Endodermal cell (in vitro differentiated cells): ENCODE measurements at regions not wholly inside any gene's neighbourhood (a gene's known extent, or its start where the extent isn't known, plus 50 kb on each side); places are given as distances from the start of the nearest gene placed in this dataset.

Source experiments
- DNase-seq: peaks from one replicate; pipeline ENCODE4 v3.0.0-alpha.2; 2017
- H3K27ac ChIP-seq: 2 replicates; pipeline ENCODE4 v1.5.1; 2013; ENCODE audit warnings: mild to moderate bottlenecking, low read depth, low read length, moderate library complexity
- H3K27me3 ChIP-seq: 2 replicates; pipeline ENCODE4 v1.6.1; 2013; ENCODE audit warnings: mild to moderate bottlenecking, low read length, moderate library complexity; ENCODE audit not compliant: insufficient read depth, control insufficient read depth, poor library complexity, severe bottlenecking
- H3K36me3 ChIP-seq: 2 replicates; pipeline ENCODE4 v1.7.0; 2013; ENCODE audit warnings: mild to moderate bottlenecking, low read length, moderate library complexity; ENCODE audit not compliant: control insufficient read depth, insufficient read depth
- H3K4me1 ChIP-seq: one replicate; pipeline ENCODE4 v1.7.0; 2013; ENCODE audit warnings: low read length; ENCODE audit not compliant: control insufficient read depth, insufficient read depth
- H3K4me3 ChIP-seq: 2 replicates; pipeline ENCODE4 v1.5.1; 2013; ENCODE audit warnings: mild to moderate bottlenecking, low read length, moderate library complexity
- H3K9ac ChIP-seq: 2 replicates; pipeline ENCODE4 v1.6.1; 2013; ENCODE audit warnings: mild to moderate bottlenecking, low read length, moderate library complexity; ENCODE audit not compliant: poor library complexity, severe bottlenecking; ENCODE audit errors: extremely low read depth
- H3K9me3 ChIP-seq: 2 replicates; pipeline ENCODE4 v1.6.1; 2013; ENCODE audit warnings: mild to moderate bottlenecking, low read length, moderate library complexity; ENCODE audit not compliant: control insufficient read depth
- H3K27ac Mint-ChIP-seq: 2 replicates; pipeline ENCODE4 v1.8.0; 2020; ENCODE audit warnings: mixed read lengths
- H3K27me3 Mint-ChIP-seq: 2 replicates; pipeline ENCODE4 v1.8.0; 2021; ENCODE audit warnings: mild to moderate bottlenecking, mixed read lengths; ENCODE audit not compliant: insufficient read depth
- H3K36me3 Mint-ChIP-seq: 2 replicates; pipeline ENCODE4 v1.8.0; 2020; ENCODE audit warnings: low read depth, mixed read lengths
- H3K4me1 Mint-ChIP-seq: 2 replicates; pipeline ENCODE4 v1.8.0; 2020; ENCODE audit warnings: mixed read lengths
- H3K4me3 Mint-ChIP-seq: 2 replicates; pipeline ENCODE4 v1.8.0; 2020; ENCODE audit warnings: mild to moderate bottlenecking, moderate library complexity, mixed read lengths
- H3K9me3 Mint-ChIP-seq: 2 replicates; pipeline ENCODE4 v1.8.0; 2020; ENCODE audit warnings: mild to moderate bottlenecking, mixed read lengths
- WGBS, 2 experiments: methylation state at CpG; one replicate each; pipeline versions ENCODE4 v1.1.5 to v1.1.7; 2013; ENCODE audit warnings: missing lambda C conversion rate in 2 of 2, mixed read lengths in 1 of 2; ENCODE audit not compliant: insufficient coverage in 1 of 2, insufficient read length in 1 of 2; 5-methylcytosine and 5-hydroxymethylcytosine counted together
- TF ChIP-seq, protein P1 (sequence below): fragments of 200-600 bp; sonication (generic); conservative IDR thresholded peaks from 2 replicates; pipeline ENCODE4 v1.5.0; 2021; ENCODE audit warnings: antibody characterized with exemption, mild to moderate bottlenecking

- Histone ChIP-seq H3K9ac (no peak overlapping the region), H3K36me3 (no peaks in the 10 kb centered on the region), H3K4me1 (no peaks in the 10 kb centered on the region), H3K27me3 (no peaks in the 10 kb centered on the region), H3K9me3 (no peaks in the 10 kb centered on the region), H3K27ac (no peak overlapping the region), H3K4me3 (no peak overlapping the region)
- H3K4me3 Mint-ChIP-seq = no peak overlapping the region
- no peak overlapping the region for H3K27ac Mint-ChIP-seq
- WGBS, 2 experiments = 100% methylated on average over 1 of the region's 1 CpG; no CpG with 5 or more reads in 1 of the 2 experiments
- H3K27me3 Mint-ChIP-seq = no peaks in the 10 kb centered on the region
- TF ChIP-seq, protein P1, sequence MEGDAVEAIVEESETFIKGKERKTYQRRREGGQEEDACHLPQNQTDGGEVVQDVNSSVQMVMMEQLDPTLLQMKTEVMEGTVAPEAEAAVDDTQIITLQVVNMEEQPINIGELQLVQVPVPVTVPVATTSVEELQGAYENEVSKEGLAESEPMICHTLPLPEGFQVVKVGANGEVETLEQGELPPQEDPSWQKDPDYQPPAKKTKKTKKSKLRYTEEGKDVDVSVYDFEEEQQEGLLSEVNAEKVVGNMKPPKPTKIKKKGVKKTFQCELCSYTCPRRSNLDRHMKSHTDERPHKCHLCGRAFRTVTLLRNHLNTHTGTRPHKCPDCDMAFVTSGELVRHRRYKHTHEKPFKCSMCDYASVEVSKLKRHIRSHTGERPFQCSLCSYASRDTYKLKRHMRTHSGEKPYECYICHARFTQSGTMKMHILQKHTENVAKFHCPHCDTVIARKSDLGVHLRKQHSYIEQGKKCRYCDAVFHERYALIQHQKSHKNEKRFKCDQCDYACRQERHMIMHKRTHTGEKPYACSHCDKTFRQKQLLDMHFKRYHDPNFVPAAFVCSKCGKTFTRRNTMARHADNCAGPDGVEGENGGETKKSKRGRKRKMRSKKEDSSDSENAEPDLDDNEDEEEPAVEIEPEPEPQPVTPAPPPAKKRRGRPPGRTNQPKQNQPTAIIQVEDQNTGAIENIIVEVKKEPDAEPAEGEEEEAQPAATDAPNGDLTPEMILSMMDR = no peak
- no peak for DNase-seq
- H3K4me1 Mint-ChIP-seq = no peaks in the 10 kb centered on the region
- H3K9me3 Mint-ChIP-seq = no peaks in the 10 kb centered on the region
- H3K36me3 Mint-ChIP-seq = no peaks in the 10 kb centered on the region
These were observed 601.3 kb downstream of the PSAT1 start for GRCh38 chr9:78898234-78898633.

DNA sequence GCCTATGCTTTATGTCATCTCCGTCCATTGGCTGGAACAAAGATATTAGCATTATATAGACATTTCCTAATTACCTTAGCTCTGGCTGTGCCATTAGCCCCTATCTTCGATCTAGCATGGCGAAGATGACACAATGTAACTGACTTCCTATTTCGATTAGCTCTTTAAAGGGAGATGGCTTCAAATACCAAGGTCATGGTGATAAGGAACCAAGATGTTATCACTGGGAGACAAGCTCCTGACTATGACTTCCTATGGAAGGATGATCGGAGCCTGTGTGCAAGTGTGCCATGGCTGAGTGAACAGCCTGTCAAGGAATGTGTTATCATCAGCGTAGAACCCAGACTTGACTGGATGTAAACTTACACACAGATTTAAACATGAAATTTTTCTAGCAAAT lies 602.1 kb downstream of the PSAT1 start:
- no peaks in the 10 kb centered on the region for H3K4me1 Mint-ChIP-seq
- H3K9me3 ChIP-seq = no peaks in the 10 kb centered on the region
- no peaks in the 10 kb centered on the region for H3K27me3 ChIP-seq
- no peaks in the 10 kb centered on the region for H3K9me3 Mint-ChIP-seq
- no peak overlapping the region for H3K4me3 ChIP-seq
- 94 to 95% methylated on average over 5 to 6 of the region's 6 CpGs for WGBS, 2 experiments
- H3K4me1 ChIP-seq = no peaks in the 10 kb centered on the region
- no peak for DNase-seq
- H3K36me3 Mint-ChIP-seq = no peaks in the 10 kb centered on the region
- no peak overlapping the region for H3K27ac ChIP-seq
- no peak overlapping the region for H3K27ac Mint-ChIP-seq
- TF ChIP-seq, protein P1 = no peak
- no peaks in the 10 kb centered on the region for H3K36me3 ChIP-seq
- no peaks in the 10 kb centered on the region for H3K27me3 Mint-ChIP-seq
- H3K9ac ChIP-seq = no peak overlapping the region
- H3K4me3 Mint-ChIP-seq = no peak overlapping the region

GRCh38 chr9:78900500-78900899 lies 603.6 kb downstream of the PSAT1 start:
- Mint-ChIP-seq H3K4me1 (no peaks in the 10 kb centered on the region), H3K9me3 (no peaks in the 10 kb centered on the region)

More at GRCh38 chr9:78900500-78900899, 603.6 kb downstream of the PSAT1 start:
- H3K9me3 ChIP-seq = no peaks in the 10 kb centered on the region
- no peaks in the 10 kb centered on the region for H3K27me3 ChIP-seq
- H3K4me3 ChIP-seq = no peak overlapping the region
- no peak overlapping the region for H3K27ac ChIP-seq
- 100% methylated on average over 1 of the region's 1 CpG; no CpG with 5 or more reads in 1 of the 2 experiments for WGBS, 2 experiments
- no peak overlapping the region for H3K4me3 Mint-ChIP-seq
- no peaks in the 10 kb centered on the region for H3K36me3 Mint-ChIP-seq
- H3K4me1 ChIP-seq = no peaks in the 10 kb centered on the region
- H3K27me3 Mint-ChIP-seq = no peaks in the 10 kb centered on the region
- H3K27ac Mint-ChIP-seq = no peak overlapping the region
- TF ChIP-seq, protein P1 = no peak
- no peaks in the 10 kb centered on the region for H3K36me3 ChIP-seq
- no peak for DNase-seq
- H3K9ac ChIP-seq = no peak overlapping the region
